ENCODE measurements at regions not wholly inside any gene's neighbourhood (a gene's known extent, or its start where the extent isn't known, plus 50 kb on each side); places are given as distances from the start of the nearest gene placed in this dataset.
"Not testable (repeated sequence)": the region's sequence is repeated elsewhere in the genome, so short reads cannot be mapped to it uniquely, and the experiment has no call there.

DNA sequence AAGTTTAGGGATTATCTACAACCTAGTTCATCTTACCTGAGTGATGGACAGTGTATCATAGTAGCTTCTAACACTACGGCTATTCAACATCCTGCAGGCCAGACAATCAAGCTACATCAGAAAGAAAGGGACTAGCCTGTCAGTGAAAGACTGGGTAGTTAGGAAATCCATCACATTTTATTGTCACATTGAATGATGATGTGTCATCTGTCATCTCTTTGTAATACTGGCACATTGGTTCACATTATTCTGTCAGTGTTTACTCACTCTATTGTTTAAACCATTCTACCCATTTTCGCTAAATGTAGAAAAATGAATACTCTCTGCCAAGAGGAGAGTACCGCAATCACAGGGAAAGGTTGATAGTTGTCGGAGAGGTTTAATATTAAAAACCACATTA is 1155.8 kb downstream of the TUSC7 start:
- Mint-ChIP-seq H3K27me3 (ENCODE audit: low read depth) (no peaks in the 10 kb centered on the region), H3K9me3 (ENCODE audit: insufficient read depth) (no peaks in the 10 kb centered on the region), H3K27ac (no peak overlapping the region), H3K36me3 (ENCODE audit: low read depth) (no peaks in the 10 kb centered on the region), H3K4me3 (no peak overlapping the region), H3K4me1 (ENCODE audit: low read depth) (no peaks in the 10 kb centered on the region)
- no peak for ATAC-seq
- POLR2A ChIA-PET: no interaction called here
- CTCF ChIA-PET: no interaction called here
- no peak for DNase-seq

DNA sequence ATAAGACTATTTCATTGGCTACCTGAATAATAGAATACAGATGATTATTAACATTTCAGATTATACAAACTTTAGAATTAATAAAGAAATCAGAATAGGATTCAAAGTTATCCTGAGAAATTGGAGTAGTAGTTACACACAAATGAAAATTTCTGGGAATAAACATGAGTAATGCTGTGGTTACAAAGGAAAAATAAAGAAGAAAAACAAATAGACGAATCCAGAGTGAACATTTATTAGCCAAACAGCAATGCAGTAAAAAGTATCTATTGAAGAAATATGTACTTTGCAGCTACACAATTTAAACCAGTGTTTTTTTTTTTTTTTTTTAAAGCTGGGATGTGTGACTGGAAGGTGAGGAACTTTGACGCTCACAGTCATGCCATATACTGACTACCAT is 1159.2 kb downstream of the TUSC7 start:
- no peaks in the 10 kb centered on the region for H3K27me3 Mint-ChIP-seq (ENCODE audit: low read depth)
- no peaks in the 10 kb centered on the region for H3K36me3 Mint-ChIP-seq (ENCODE audit: low read depth)
- H3K4me1 Mint-ChIP-seq (ENCODE audit: low read depth): no peaks in the 10 kb centered on the region
- ATAC-seq (no peak), DNase-seq (no peak)
- no peak overlapping the region for H3K4me3 Mint-ChIP-seq
- ChIA-PET POLR2A (no interaction called here), CTCF (no interaction called here)
- no peak overlapping the region for H3K27ac Mint-ChIP-seq
- H3K9me3 Mint-ChIP-seq (ENCODE audit: insufficient read depth): peaks cover 4% of the 10 kb centered on the region

DNA sequence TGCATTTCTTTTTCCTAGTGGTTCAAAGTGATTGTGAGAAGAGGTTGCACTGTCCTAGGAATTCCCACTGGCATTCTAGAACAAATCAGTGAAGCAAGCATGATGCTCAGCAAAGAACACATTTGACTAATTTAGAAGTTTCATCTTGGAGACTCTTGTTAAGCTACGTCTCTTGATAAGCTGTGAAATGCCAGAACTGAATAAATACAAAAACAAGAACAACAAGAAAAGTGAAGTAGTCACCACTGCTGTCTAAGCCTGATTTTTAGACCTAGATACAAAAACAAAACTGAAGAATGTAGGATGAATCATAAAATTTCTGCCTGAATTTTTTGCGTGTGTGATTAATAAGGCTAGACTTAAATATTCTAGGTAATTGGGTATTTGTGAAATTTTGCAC is 1162.4 kb downstream of the TUSC7 start:
- Mint-ChIP-seq H3K36me3 (ENCODE audit: low read depth) (no peaks in the 10 kb centered on the region), H3K4me3 (no peak overlapping the region), H3K27me3 (ENCODE audit: low read depth) (no peaks in the 10 kb centered on the region), H3K27ac (no peak overlapping the region), H3K9me3 (ENCODE audit: insufficient read depth) (peaks cover 4% of the 10 kb centered on the region), H3K4me1 (ENCODE audit: low read depth) (no peaks in the 10 kb centered on the region)
- ChIA-PET POLR2A (no interaction called here), CTCF (no interaction called here)
- DNase-seq: no peak
- ATAC-seq: no peak

DNA sequence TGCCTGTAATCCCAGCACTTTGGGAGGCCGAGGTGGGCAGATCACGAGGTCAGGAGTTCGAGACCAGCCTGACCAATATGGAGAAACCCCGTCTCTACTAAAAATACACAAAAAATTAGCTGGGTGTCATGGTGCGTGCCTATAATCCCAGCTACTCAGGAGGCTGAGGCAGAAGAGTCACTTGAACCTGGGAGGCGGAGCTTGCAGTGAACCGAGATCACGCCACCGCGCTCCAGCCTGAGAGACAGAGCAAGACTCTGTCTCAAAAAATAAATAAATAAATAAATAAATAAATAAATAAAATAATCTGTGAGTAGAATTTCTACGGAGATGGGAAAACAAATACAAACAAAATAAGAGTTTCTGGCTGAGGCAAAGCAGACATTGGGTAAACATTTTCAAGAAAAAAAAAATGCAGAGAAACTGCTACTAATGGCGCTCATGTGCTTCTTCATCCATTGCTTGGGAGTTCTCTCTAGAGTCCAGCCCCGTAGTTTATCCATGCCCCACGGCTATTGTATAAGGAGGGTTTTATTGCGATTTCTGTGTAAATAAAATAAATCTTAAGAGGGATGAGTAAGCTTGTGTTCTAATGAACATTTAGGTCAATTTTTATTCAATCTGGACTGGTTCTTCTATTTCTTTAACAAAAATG is 1161.9 kb downstream of the IGSF11 start:
- H3K36me3 Mint-ChIP-seq (ENCODE audit: low read depth); H3K27ac Mint-ChIP-seq; H3K4me1 Mint-ChIP-seq (ENCODE audit: low read depth); H3K27me3 Mint-ChIP-seq (ENCODE audit: low read depth); DNase-seq; POLR2A ChIA-PET; H3K9me3 Mint-ChIP-seq (ENCODE audit: insufficient read depth); CTCF ChIA-PET; H3K4me3 Mint-ChIP-seq; ATAC-seq: not testable (repeated sequence)

DNA sequence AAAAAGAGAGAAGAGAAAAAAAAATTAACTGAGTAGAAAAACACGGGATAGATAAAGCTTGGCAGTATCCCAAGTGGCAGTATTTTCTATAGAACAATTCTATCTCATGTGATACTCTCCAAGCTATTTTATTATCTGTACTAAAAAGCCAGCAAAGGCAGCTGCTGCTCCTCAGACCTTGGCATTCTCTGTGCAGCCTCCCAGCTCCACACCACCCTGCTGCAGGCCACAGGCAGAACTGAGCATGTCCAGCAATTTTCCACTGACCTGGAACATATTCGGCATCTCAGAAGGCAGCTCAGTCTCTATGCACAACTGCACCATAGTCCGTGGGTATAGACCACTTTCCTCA is 1161.4 kb downstream of the IGSF11 start:
- no peaks in the 10 kb centered on the region for H3K36me3 Mint-ChIP-seq (ENCODE audit: low read depth)
- H3K27ac Mint-ChIP-seq: no peak overlapping the region
- no peak overlapping the region for H3K4me3 Mint-ChIP-seq
- DNase-seq: no peak
- H3K4me1 Mint-ChIP-seq (ENCODE audit: low read depth): no peaks in the 10 kb centered on the region
- no peaks in the 10 kb centered on the region for H3K27me3 Mint-ChIP-seq (ENCODE audit: low read depth)
- peaks cover 4% of the 10 kb centered on the region for H3K9me3 Mint-ChIP-seq (ENCODE audit: insufficient read depth)
- CTCF ChIA-PET: interaction anchor here (1.2 kb wide), 1 partner anchor 20 kb away, joined by 4 read pairs; no protein-coding TSS in a partner anchor
- no peak for ATAC-seq
- POLR2A ChIA-PET: no interaction called here

DNA sequence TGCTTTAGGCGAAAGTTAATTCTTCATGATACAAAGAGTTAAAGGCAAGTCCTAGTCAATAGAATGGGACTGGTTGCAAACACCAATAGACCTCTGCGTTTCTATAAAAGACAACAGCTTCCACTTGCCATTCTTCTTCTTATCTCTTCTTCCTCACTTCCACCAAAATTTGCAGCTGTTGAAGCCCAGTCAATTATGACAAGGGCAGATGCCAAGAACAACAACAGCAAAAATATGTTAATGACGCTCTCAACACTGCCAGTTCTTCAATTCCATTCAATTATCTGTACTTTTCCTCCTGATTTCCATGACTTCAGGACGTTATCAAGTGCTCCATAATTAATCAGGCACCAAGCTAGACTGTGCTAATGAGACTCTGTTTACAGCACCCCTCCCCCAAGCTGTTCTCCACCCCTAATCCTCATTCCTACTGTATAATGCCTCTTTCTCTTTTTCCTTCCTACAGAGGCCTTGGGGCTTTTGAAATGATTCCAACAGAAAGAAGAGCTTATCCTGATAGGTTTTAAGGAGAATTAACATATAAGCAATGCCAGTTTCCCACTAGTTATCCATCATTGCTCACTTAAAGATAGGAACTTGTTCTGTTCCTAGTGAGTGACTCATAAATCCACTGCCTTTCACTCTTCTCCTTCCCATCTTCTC is 1160.5 kb downstream of the IGSF11 start:
- POLR2A ChIA-PET: no interaction called here

DNA sequence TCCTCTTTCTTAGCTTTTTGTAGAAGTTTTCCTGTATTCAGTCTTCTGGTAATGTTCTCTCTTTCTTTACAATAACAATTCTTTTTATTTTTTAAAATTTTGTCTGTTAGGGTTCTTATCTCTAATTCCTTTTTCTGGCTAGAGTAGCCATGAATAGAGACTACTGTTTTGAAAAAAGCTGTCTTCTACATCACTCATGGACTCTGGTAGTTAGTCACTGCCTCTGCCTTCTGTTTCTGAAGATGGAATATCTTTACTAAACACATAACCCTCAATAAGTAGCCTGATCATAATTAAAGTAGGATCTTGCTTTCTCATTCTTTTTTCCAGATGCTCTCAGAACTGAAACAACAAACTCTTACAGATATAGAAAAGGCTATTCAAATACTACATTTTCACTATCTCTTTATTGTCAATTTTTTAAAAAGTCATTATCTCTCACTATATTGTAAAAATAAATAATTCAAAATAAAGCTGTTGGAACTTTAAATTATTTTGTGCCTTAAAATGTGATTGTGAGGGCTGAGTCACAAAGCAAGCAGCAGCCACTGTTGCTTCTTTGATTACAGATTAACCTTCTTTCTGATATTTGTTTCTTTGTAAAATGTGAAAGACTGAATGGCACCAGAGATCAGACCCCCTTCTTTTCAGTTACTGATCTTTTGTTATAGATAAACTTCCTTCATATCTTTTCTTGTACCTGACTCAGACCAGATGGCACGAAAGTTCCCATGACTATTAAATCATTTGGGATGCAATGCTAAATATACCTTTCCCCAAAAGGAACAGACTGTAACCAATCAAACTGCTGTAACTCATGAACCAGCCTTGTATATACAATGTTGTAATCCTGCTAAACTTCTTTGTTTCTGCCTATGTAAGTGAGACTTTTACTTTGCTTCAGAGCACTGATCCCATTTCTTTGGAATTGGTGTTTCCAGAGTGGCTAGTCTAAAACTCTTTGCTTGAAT is 1159.5 kb downstream of the IGSF11 start:
- CTCF ChIA-PET: no interaction called here
- Mint-ChIP-seq H3K36me3 (ENCODE audit: low read depth) (no peaks in the 10 kb centered on the region), H3K4me3 (no peak overlapping the region), H3K27ac (no peak overlapping the region), H3K4me1 (ENCODE audit: low read depth) (no peaks in the 10 kb centered on the region), H3K9me3 (ENCODE audit: insufficient read depth) (peaks cover 4% of the 10 kb centered on the region), H3K27me3 (ENCODE audit: low read depth) (no peaks in the 10 kb centered on the region)
- POLR2A ChIA-PET: no interaction called here
- ATAC-seq: no peak
- no peak for DNase-seq

More for the DNA sequence above, 1160.5 kb downstream of the IGSF11 start:
- Mint-ChIP-seq H3K9me3 (ENCODE audit: insufficient read depth) (peaks cover 4% of the 10 kb centered on the region), H3K27ac (no peak overlapping the region), H3K4me1 (ENCODE audit: low read depth) (no peaks in the 10 kb centered on the region), H3K27me3 (ENCODE audit: low read depth) (no peaks in the 10 kb centered on the region), H3K36me3 (ENCODE audit: low read depth) (no peaks in the 10 kb centered on the region), H3K4me3 (no peak overlapping the region)
- ATAC-seq: no peak
- CTCF ChIA-PET: interaction anchor here (1.2 kb wide), 1 partner anchor 19 kb away, joined by 4 read pairs; no protein-coding TSS in a partner anchor
- DNase-seq: no peak

DNA sequence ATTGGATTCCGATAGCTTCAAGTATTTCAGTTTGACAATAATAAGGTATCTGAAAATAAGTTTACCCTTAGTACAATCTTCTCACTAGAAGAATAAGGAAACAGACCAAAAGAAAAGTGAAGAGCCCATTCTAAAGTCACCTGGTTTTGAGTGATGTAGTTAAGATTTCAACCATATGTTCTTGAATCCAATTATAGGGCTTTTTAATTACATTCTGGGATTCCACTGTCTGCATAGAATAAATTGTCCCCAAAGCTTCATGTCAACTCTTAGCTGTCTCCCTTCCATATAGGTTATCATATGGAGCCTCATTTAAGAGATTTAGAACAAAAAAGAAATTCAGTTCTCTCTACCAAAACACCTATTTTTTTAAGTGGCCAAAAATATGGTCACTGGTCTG is 1158.8 kb downstream of the IGSF11 start:
- Mint-ChIP-seq H3K27me3 (ENCODE audit: low read depth) (no peaks in the 10 kb centered on the region), H3K9me3 (ENCODE audit: insufficient read depth) (peaks cover 4% of the 10 kb centered on the region), H3K36me3 (ENCODE audit: low read depth) (no peaks in the 10 kb centered on the region), H3K4me3 (no peak overlapping the region), H3K4me1 (ENCODE audit: low read depth) (no peaks in the 10 kb centered on the region), H3K27ac (no peak overlapping the region)
- no peak for ATAC-seq
- CTCF ChIA-PET: no interaction called here
- DNase-seq: no peak
- POLR2A ChIA-PET: no interaction called here

DNA sequence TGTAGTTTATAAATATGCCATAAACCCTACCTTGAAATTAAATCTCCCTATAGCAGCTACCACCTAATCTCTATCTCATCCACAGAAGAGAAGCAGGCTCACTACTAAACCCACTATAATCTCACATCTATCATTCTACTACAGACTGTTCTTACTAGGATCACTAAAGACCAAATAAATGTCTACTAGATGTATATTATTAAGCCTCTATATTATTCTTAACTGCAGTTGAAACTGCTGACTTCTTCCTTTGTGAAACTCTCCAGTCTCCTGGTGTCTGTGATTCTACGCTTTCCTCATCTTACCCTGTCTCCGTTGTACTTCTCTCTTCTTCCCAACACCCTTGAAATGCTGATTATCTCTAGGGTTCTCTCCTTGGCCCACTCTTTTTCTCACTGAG is 1154.0 kb downstream of the IGSF11 start:
- CTCF ChIA-PET: no interaction called here

DNA sequence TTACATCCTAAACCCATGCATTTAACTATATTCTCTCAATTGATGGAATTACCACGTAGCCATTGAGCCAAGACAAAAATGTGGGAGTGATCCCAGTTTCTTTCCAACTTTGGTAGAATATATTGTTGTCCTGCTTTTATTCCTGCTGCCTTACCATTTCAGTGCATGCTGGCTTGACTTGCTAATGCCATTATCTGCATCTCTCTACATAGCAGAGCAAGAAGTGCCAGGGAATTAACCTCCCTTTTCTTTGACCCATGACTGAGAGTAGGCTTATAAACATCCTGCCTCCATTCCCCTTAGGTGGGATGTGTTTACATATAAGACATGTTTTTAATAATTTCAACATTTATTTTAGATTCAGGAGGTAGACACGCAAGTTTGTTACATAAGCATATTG is 1153.4 kb downstream of the IGSF11 start:
- Mint-ChIP-seq H3K4me3 (no peak overlapping the region), H3K4me1 (ENCODE audit: low read depth) (no peaks in the 10 kb centered on the region), H3K36me3 (ENCODE audit: low read depth) (no peaks in the 10 kb centered on the region), H3K27me3 (ENCODE audit: low read depth) (no peaks in the 10 kb centered on the region), H3K27ac (no peak overlapping the region), H3K9me3 (ENCODE audit: insufficient read depth) (no peaks in the 10 kb centered on the region)
- POLR2A ChIA-PET: no interaction called here
- CTCF ChIA-PET: no interaction called here
- ATAC-seq (no peak), DNase-seq (no peak)

More for the DNA sequence above, 1154.0 kb downstream of the IGSF11 start:
- Mint-ChIP-seq H3K36me3 (ENCODE audit: low read depth) (no peaks in the 10 kb centered on the region), H3K4me3 (no peak overlapping the region), H3K27ac (no peak overlapping the region), H3K9me3 (ENCODE audit: insufficient read depth) (no peaks in the 10 kb centered on the region), H3K27me3 (ENCODE audit: low read depth) (no peaks in the 10 kb centered on the region), H3K4me1 (ENCODE audit: low read depth) (no peaks in the 10 kb centered on the region)
- DNase-seq: no peak
- ATAC-seq: no peak
- POLR2A ChIA-PET: no interaction called here

DNA sequence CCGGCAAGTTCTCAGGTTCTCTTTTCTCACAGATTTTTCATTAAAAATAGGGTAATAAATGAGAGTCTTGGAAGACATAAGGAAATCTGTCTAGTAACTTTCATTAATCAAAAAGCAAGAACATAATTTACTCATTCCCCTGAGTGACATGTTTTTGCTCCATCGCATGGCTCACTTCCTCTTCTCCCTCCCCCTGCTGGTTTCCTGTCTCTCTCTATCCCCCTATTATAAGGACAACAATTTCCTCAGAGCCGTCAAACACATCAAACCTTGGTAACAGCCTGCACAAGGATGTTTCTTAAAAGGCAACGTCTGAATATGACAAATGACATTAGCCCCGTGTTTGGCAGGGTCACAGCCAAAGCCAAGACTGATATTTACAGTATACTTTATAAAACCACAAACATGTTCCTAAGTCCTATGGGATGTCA is 1149.6 kb downstream of the IGSF11 start:
- no peak for DNase-seq
- no peaks in the 10 kb centered on the region for H3K9me3 Mint-ChIP-seq (ENCODE audit: insufficient read depth)
- no peak for ATAC-seq
- H3K36me3 Mint-ChIP-seq (ENCODE audit: low read depth): no peaks in the 10 kb centered on the region
- ChIA-PET CTCF (no interaction called here), POLR2A (no interaction called here)
- no peaks in the 10 kb centered on the region for H3K27me3 Mint-ChIP-seq (ENCODE audit: low read depth)
- no peak overlapping the region for H3K4me3 Mint-ChIP-seq
- H3K4me1 Mint-ChIP-seq (ENCODE audit: low read depth): no peaks in the 10 kb centered on the region
- H3K27ac Mint-ChIP-seq: no peak overlapping the region

DNA sequence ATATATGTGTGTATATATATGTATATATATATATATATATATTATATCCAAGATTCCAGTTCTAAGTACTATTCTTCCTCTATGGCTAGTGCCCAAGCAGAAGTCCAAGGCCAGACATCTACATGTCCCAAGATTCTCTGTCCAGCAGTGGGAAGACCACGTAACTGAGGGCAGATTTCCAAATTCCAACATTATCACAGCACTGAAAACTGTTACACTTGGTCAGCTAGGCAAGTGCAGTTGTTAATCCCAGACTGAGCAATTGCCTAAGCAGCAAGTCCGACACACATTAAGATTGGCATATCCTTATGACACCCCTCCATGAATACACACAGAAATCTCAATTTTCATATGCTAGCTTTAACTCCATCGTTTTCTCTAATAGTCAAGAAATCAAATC is 1148.5 kb downstream of the IGSF11 start:
- no peak for DNase-seq
- no peak overlapping the region for H3K4me3 Mint-ChIP-seq
- H3K9me3 Mint-ChIP-seq (ENCODE audit: insufficient read depth): no peaks in the 10 kb centered on the region
- H3K36me3 Mint-ChIP-seq (ENCODE audit: low read depth): no peaks in the 10 kb centered on the region
- no peak for ATAC-seq
- POLR2A ChIA-PET: interaction anchor here (0.7 kb wide), 1 partner anchor 60 kb away, joined by 3 read pairs; no protein-coding TSS in a partner anchor
- no peak overlapping the region for H3K27ac Mint-ChIP-seq
- CTCF ChIA-PET: no interaction called here
- H3K27me3 Mint-ChIP-seq (ENCODE audit: low read depth): no peaks in the 10 kb centered on the region
- H3K4me1 Mint-ChIP-seq (ENCODE audit: low read depth): no peaks in the 10 kb centered on the region

Data from activated CD8-positive, alpha-beta T cell treated with anti-CD3 and anti-CD28 coated beads, Interleukin-2, amount 10 ng/mL, durations not matched to agents 7 days and 5 days (primary cell).